Adrenal gland (tissue), 9 donors: ENCODE measurements at regions not wholly inside any gene's neighbourhood (a gene's known extent, or its start where the extent isn't known, plus 50 kb on each side); places are given as distances from the start of the nearest gene placed in this dataset.

Experiments used
- DNase-seq, 7 donors: peaks; one replicate each; pipeline ENCODE4 v3.0.0-alpha.2; 2019 to 2020
- H3K27ac ChIP-seq, 5 donors: fragments of 200-600 bp; sonication (generic) in 4 of 5; 1 replicate in 3 of 5; 2 replicates in 2 of 5; pipeline versions ENCODE4 v1.5.1 to v1.8.0; 2016 to 2020; ENCODE audit warnings: mild to moderate bottlenecking in 1 of 5
- H3K27me3 ChIP-seq: fragments of 200-600 bp; 2 replicates; pipeline ENCODE4 v1.8.0; 2021
- H3K36me3 ChIP-seq, 2 donors: fragments of 200-600 bp; replicated peaks in 1 of 2; 1 replicate in 1 of 2; 2 replicates in 1 of 2; pipeline versions ENCODE4 v1.5.1 to v1.8.0; 2018 to 2022
- H3K4me1 ChIP-seq, 2 donors: fragments of 200-600 bp; replicated peaks in 1 of 2; 1 replicate in 1 of 2; 2 replicates in 1 of 2; pipeline versions ENCODE4 v1.5.1 to v1.8.0; 2018 to 2021
- H3K4me3 ChIP-seq, 4 donors: fragments of 200-600 bp; sonication (generic) in 3 of 4; one replicate each; pipeline ENCODE4 v1.5.1; 2016 to 2018
- H3K9me3 ChIP-seq, 3 donors: fragments of 200-600 bp; sonication (generic) in 1 of 3; replicated peaks in 1 of 3; 1 replicate in 2 of 3; 2 replicates in 1 of 3; pipeline versions ENCODE4 v1.5.1 to v1.8.0; 2016 to 2021
- POLR2A ChIP-seq, 2 donors: fragments of 450-650 bp; IDR thresholded peaks; one replicate each; pipeline ENCODE4 v1.6.1; 2017; ENCODE audit warnings: antibody characterized with exemption in 2 of 2, mild to moderate bottlenecking in 2 of 2, moderate library complexity in 1 of 2
- WGBS, 4 donors: extraction: QIAGEN DNeasy Blood & Tissue Kit in 2 of 4; methylation state at CpG; one replicate each; pipeline versions ENCODE4 v1.1.5 to v1.1.7; 2013 to 2017; 5-methylcytosine and 5-hydroxymethylcytosine counted together
- intact Hi-C, 2 donors: fragments of 100-400 bp; cut with DNase I; formaldehyde crosslinking; loops; one replicate each; pipeline versions ENCODE4 v1.14.1 to v1.15.0; 2022 to 2023
- TF ChIP-seq, protein P1 (sequence below), 6 experiments: fragments of 450-650 bp in 4 of 6; fragments of 200-600 bp in 2 of 6; sonication (generic) in 1 of 6; IDR thresholded peaks; 1 replicate in 5 of 6; 2 replicates in 1 of 6; pipeline versions ENCODE4 v1.5.1 to v1.8.0; 2016 to 2021; ENCODE audit warnings: antibody characterized with exemption in 6 of 6, mild to moderate bottlenecking in 2 of 6, moderate library complexity in 1 of 6
- donor health status: healthy with polysubstance abuse.
- donor health status: Bipolar disorder and iron deficiency.
- donor health status: DM: yes; HTN: yes; CAD: no.
- donor health status: DM: no; HTN: no; CAD: no.
- donor health status: DM: no; HTN: no; CAD: no.

DNA sequence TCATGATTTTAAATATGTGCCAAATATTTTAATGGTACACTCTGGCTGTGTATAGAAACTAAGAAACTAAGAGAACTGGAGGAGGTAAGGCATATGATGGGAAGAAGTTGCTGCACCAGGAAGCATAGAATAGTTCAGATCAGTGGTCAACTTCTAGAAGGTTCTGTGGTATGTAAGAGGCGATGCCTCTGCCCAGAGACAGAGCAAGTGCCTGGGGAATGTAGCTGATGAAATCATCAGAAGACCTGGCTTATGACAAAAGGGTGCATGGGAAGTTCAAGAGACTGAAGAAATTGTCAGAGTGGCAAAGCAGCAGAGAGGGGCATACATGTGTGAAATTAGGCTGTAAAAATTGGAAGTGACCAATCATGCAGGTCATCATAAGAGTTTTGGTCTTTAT lies 580.8 kb downstream of the BMP2 start:
- Histone ChIP-seq H3K36me3 (no peaks in the 10 kb centered on the region), H3K27ac (no peak overlapping the region), H3K4me1 (no peaks in the 10 kb centered on the region), H3K9me3 (no peaks in the 10 kb centered on the region), H3K4me3 (no peak overlapping the region), H3K27me3 (no peaks in the 10 kb centered on the region)
- intact Hi-C loops: no loop called here
- TF ChIP-seq, protein P1, sequence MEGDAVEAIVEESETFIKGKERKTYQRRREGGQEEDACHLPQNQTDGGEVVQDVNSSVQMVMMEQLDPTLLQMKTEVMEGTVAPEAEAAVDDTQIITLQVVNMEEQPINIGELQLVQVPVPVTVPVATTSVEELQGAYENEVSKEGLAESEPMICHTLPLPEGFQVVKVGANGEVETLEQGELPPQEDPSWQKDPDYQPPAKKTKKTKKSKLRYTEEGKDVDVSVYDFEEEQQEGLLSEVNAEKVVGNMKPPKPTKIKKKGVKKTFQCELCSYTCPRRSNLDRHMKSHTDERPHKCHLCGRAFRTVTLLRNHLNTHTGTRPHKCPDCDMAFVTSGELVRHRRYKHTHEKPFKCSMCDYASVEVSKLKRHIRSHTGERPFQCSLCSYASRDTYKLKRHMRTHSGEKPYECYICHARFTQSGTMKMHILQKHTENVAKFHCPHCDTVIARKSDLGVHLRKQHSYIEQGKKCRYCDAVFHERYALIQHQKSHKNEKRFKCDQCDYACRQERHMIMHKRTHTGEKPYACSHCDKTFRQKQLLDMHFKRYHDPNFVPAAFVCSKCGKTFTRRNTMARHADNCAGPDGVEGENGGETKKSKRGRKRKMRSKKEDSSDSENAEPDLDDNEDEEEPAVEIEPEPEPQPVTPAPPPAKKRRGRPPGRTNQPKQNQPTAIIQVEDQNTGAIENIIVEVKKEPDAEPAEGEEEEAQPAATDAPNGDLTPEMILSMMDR (IDR thresholded peaks at IDR 0.05): no peak
- no peak for TF ChIP-seq POLR2A (IDR thresholded peaks at IDR 0.05)
- 64 to 85% (median 73%) methylated on average over 1 of the region's 1 CpG for WGBS, 4 donors
- no peak for DNase-seq

DNA sequence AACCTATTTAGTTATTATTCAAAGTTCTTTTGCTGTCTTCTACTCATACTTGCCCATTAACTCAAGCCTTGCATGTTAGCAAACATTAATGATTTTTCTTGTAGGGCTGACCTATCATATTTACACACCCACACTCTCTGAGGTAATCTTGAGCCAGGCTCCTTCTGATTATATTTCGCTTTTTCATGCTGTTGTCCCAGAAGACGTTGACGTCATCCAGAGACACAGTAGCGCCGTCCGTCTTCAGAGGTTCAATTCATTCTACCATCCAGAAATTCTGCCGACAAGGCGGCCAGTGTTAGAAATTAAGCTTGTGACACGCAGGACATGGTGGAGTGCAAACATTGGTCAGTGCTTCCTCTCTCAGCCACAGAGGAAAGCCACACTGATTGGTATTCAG lies 584.7 kb downstream of the BMP2 start:
- WGBS, 4 donors: 57 to 75% (median 70%) methylated on average over 9 of the region's 9 CpGs
- H3K27me3 ChIP-seq: no peaks in the 10 kb centered on the region
- H3K4me1 ChIP-seq: no peaks in the 10 kb centered on the region
- H3K36me3 ChIP-seq: no peaks in the 10 kb centered on the region
- intact Hi-C loops: no loop called here
- no peak for DNase-seq
- no peak overlapping the region for H3K4me3 ChIP-seq
- TF ChIP-seq POLR2A (IDR thresholded peaks at IDR 0.05): no peak
- TF ChIP-seq, protein P1 (IDR thresholded peaks at IDR 0.05): no peak
- no peaks in the 10 kb centered on the region for H3K9me3 ChIP-seq
- H3K27ac ChIP-seq: no peak overlapping the region

DNA sequence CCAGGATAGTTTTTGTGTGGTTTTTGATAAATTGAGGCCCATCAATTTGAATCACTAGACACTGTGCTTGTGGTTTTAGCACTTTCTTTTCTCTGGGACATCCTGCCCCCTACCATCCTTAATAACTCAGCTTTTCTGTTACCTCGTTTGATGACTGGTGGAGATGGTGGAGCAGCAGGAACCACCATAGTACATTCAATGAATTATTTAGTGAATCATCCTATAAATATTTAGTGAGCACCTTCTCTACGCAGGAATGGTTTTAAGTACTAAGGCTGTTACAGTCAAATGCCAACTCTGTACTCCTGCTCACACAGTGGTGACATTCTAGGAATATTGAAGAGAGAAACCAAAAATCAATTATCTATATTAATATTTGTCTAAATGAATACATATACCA lies 585.2 kb downstream of the HAO1 start:
- WGBS, 4 donors: 38 to 45% (median 39%) methylated on average over 2 of the region's 2 CpGs
- intact Hi-C loops: no loop called here
- Histone ChIP-seq H3K36me3 (no peaks in the 10 kb centered on the region), H3K4me1 (no peaks in the 10 kb centered on the region), H3K4me3 (no peak overlapping the region), H3K27ac (no peak overlapping the region), H3K9me3 (no peaks in the 10 kb centered on the region), H3K27me3 (no peaks in the 10 kb centered on the region)
- TF ChIP-seq, protein P1 (IDR thresholded peaks at IDR 0.05): no peak
- no peak for TF ChIP-seq POLR2A (IDR thresholded peaks at IDR 0.05)
- no peak for DNase-seq

DNA sequence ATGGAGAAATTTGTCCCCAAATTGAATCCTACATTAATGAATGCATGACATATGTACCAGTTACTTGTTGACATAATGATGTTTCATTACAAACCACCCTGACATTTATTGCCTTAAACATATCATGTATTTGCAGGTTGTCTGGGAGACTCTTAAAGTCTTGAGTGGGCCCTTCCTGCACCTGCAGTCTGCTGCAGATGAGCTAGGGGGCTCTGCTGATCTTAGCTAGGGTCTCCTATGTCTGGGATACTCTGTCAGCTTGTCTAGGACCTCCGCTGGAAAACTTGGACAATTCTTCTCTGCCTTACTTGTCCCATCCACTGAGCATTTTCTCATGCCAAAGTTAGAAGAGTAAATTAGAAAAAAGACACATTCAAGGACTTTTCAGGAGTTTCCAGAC lies 581.6 kb downstream of the HAO1 start:
- TF ChIP-seq, protein P1 (IDR thresholded peaks at IDR 0.05): no peak
- no peak for TF ChIP-seq POLR2A (IDR thresholded peaks at IDR 0.05)
- 61 to 84% (median 70%) methylated on average over 1 of the region's 1 CpG for WGBS, 4 donors
- no peaks in the 10 kb centered on the region for H3K27me3 ChIP-seq
- no peaks in the 10 kb centered on the region for H3K9me3 ChIP-seq
- no peaks in the 10 kb centered on the region for H3K36me3 ChIP-seq
- intact Hi-C loops: no loop called here
- no peak overlapping the region for H3K4me3 ChIP-seq
- H3K27ac ChIP-seq: no peak overlapping the region
- DNase-seq: no peak
- no peaks in the 10 kb centered on the region for H3K4me1 ChIP-seq
